Activated B cell treated with CpG ODN at 0.5 μM for 24 hours (primary cell): ENCODE measurements at regions not wholly inside any gene's neighbourhood (a gene's known extent, or its start where the extent isn't known, plus 50 kb on each side); places are given as distances from the start of the nearest gene placed in this dataset.

ENCODE experiments used
- ATAC-seq: fragments of 200-7000 bp; cut with Tn5 transposase; one replicate; pipeline ENCODE4 v1.10.0; 2021; ENCODE audit warnings: low read depth, mild to moderate bottlenecking, moderate library complexity
- CTCF ChIA-PET: fragments of 350-600 bp; sonication (Branson Sonifier 250); formaldehyde crosslinking; loops from one replicate; lab custom pipeline; 2021; ENCODE audit warnings: antibody characterized with exemption; lab: Charles Lee
- POLR2A ChIA-PET: fragments of 350-600 bp; sonication (Branson Sonifier 250); formaldehyde crosslinking; loops from one replicate; lab custom pipeline; 2021; ENCODE audit warnings: antibody characterized with exemption; lab: Charles Lee
- DNase-seq: peaks from one replicate; pipeline ENCODE4 v3.0.0; 2022
- H3K27ac Mint-ChIP-seq: one replicate; pipeline ENCODE4 v1.8.0; 2020; ENCODE audit warnings: mixed read lengths
- H3K27me3 Mint-ChIP-seq: one replicate; pipeline ENCODE4 v1.8.0; 2021; ENCODE audit warnings: mixed read lengths
- H3K36me3 Mint-ChIP-seq: one replicate; pipeline ENCODE4 v1.8.0; 2021; ENCODE audit warnings: low read depth, mixed read lengths
- H3K4me1 Mint-ChIP-seq: one replicate; pipeline ENCODE4 v1.8.0; 2021; ENCODE audit warnings: mixed read lengths
- H3K4me3 Mint-ChIP-seq: one replicate; pipeline ENCODE4 v1.8.0; 2020; ENCODE audit warnings: mild to moderate bottlenecking, mixed read lengths
- H3K9me3 Mint-ChIP-seq: one replicate; pipeline ENCODE4 v1.8.0; 2020; ENCODE audit warnings: mixed read lengths
- intact Hi-C: fragments of 100-400 bp; cut with micrococcal nuclease; formaldehyde crosslinking; loops from one replicate; pipeline ENCODE4 v1.15.1; 2024
- TF ChIP-seq, protein P1 (sequence below): fragments of 200-600 bp; IDR thresholded peaks from one replicate; pipeline ENCODE4 v1.8.0; 2022; ENCODE audit warnings: antibody characterized with exemption, mild to moderate bottlenecking

DNA sequence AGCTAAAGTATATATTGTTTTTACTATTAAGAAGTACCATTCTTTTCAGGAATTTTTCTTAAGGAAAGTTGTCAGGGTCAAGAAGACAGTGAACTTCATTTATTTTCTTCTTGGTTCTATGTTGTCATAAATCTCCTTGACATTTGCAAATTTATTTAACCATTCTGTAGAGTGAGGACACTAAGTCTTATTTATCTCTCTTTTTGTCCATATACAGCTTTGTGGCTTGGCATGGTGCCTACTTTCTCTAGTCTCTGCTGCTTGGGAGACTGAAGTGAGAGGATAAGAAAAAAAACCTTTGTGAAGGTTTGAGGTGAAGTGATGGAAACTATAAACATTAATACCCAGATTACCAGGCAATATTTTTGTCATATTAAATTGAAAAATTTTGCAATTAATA lies 1389.4 kb downstream of the SUCLG1 start:
- no peaks in the 10 kb centered on the region for H3K27me3 Mint-ChIP-seq
- no peaks in the 10 kb centered on the region for H3K4me1 Mint-ChIP-seq
- H3K9me3 Mint-ChIP-seq: peaks cover 4% of the 10 kb centered on the region
- ChIA-PET CTCF (no interaction called here), POLR2A (no interaction called here)
- no peak overlapping the region for H3K27ac Mint-ChIP-seq
- DNase-seq: no peak
- no peaks in the 10 kb centered on the region for H3K36me3 Mint-ChIP-seq
- ATAC-seq: no peak
- TF ChIP-seq, protein P1, sequence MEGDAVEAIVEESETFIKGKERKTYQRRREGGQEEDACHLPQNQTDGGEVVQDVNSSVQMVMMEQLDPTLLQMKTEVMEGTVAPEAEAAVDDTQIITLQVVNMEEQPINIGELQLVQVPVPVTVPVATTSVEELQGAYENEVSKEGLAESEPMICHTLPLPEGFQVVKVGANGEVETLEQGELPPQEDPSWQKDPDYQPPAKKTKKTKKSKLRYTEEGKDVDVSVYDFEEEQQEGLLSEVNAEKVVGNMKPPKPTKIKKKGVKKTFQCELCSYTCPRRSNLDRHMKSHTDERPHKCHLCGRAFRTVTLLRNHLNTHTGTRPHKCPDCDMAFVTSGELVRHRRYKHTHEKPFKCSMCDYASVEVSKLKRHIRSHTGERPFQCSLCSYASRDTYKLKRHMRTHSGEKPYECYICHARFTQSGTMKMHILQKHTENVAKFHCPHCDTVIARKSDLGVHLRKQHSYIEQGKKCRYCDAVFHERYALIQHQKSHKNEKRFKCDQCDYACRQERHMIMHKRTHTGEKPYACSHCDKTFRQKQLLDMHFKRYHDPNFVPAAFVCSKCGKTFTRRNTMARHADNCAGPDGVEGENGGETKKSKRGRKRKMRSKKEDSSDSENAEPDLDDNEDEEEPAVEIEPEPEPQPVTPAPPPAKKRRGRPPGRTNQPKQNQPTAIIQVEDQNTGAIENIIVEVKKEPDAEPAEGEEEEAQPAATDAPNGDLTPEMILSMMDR: no peak
- intact Hi-C loops: no loop called here
- no peak overlapping the region for H3K4me3 Mint-ChIP-seq

DNA sequence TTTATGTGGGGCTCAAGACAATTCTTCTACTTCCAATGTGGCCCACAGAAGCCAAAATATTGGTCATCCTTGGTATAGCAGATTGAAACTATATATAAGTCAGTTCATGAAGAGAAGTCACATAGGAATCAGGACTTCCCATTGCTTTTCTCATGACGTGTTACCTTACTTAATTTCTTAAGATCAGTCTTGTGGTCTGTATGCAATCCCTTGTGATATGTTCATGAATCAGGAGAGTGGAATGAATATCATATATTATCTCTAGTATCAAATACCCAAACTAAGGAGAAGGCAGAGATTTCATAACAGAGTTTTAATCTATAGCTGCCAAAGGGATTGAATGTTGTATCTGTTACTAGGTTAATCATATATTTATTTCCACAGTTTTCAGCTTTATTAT lies 1390.4 kb downstream of the SUCLG1 start:
- CTCF ChIA-PET: no interaction called here
- Mint-ChIP-seq H3K9me3 (peaks cover 6% of the 10 kb centered on the region), H3K4me3 (no peak overlapping the region), H3K27me3 (no peaks in the 10 kb centered on the region), H3K36me3 (no peaks in the 10 kb centered on the region), H3K27ac (no peak overlapping the region), H3K4me1 (no peaks in the 10 kb centered on the region)
- DNase-seq (no peak), ATAC-seq (no peak)
- POLR2A ChIA-PET: no interaction called here
- TF ChIP-seq, protein P1: no peak
- intact Hi-C loops: no loop called here

DNA sequence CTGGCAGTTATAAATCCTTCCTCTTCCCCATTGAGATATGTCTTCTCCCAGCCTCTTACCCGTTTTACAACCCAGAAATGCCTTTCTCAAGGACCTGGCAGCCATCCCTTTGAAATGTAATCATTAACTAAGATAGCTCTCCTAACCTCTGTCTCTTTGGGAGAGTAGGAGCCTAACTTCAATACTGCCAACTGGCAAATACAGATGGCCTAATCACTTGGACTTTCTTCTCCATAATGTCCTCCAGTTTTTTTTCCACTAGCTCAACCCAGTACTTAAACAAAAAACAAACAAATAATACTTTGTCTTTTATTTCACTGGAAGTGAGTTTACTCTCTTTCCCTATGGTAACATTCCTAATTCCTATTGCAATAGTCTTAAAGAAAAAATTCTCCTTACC lies 1391.1 kb downstream of the SUCLG1 start:
- H3K4me3 Mint-ChIP-seq: no peak overlapping the region
- intact Hi-C loops: no loop called here
- H3K4me1 Mint-ChIP-seq: no peaks in the 10 kb centered on the region
- ChIA-PET POLR2A (no interaction called here), CTCF (no interaction called here)
- TF ChIP-seq, protein P1: no peak
- peaks cover 4% of the 10 kb centered on the region for H3K9me3 Mint-ChIP-seq
- DNase-seq (no peak), ATAC-seq (no peak)
- no peaks in the 10 kb centered on the region for H3K27me3 Mint-ChIP-seq
- no peak overlapping the region for H3K27ac Mint-ChIP-seq
- no peaks in the 10 kb centered on the region for H3K36me3 Mint-ChIP-seq

DNA sequence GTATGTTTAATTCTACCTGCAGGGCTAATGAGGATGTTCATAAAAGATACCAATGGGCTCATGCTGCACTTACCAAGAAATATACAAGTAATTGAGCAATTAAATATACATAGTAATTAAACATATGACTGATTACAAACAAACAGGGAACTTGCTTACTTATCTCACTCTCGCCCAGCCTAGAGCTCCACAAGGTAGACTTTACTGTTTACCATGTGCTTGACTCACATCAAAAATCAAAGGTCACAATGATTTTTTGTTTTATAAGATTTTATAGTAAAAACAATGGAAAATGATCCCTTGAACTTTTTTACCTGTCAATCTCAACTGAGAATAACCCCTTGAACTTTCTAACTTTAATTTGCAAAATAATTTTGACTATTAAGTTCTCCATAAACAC lies 1395.1 kb downstream of the SUCLG1 start:
- DNase-seq (no peak), ATAC-seq (no peak)
- Mint-ChIP-seq H3K4me3 (no peak overlapping the region), H3K4me1 (no peaks in the 10 kb centered on the region), H3K27me3 (no peaks in the 10 kb centered on the region), H3K36me3 (no peaks in the 10 kb centered on the region), H3K27ac (no peak overlapping the region), H3K9me3 (peaks cover 5% of the 10 kb centered on the region)
- intact Hi-C loops: no loop called here
- ChIA-PET POLR2A (no interaction called here), CTCF (no interaction called here)
- TF ChIP-seq, protein P1: no peak

DNA sequence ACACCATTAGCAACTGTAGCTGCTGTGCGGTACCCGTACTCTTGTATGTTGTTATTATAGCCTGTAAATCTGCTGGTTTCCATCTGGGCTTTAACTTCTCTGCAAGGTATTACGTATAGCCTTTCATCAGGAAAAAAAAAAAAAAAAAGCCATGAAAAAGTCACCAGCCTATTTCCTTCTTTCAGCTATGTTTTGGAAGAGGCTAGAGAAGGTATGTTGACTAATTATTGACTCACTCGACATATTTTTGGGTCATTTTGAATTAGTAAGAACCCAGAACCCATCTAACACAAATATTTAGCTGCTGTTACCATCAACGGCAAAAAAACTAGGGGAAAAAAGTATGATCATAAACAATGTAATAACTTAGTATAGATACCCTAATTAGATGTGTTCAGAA lies 1395.6 kb downstream of the SUCLG1 start:
- Mint-ChIP-seq H3K36me3 (no peaks in the 10 kb centered on the region), H3K27ac (no peak overlapping the region), H3K9me3 (peaks cover 7% of the 10 kb centered on the region), H3K4me1 (no peaks in the 10 kb centered on the region), H3K4me3 (no peak overlapping the region), H3K27me3 (no peaks in the 10 kb centered on the region)
- ChIA-PET POLR2A (no interaction called here), CTCF (no interaction called here)
- intact Hi-C loops: no loop called here
- ATAC-seq (no peak), DNase-seq (no peak)
- TF ChIP-seq, protein P1: no peak
